Ishikawa (cell line): ENCODE measurements at regions not wholly inside any gene's neighbourhood (a gene's known extent, or its start where the extent isn't known, plus 50 kb on each side); places are given as distances from the start of the nearest gene placed in this dataset.

Experiments used
- CEBPB ChIP-seq: IDR thresholded peaks from 2 replicates; pipeline ENCODE4 v1.6.1; 2012
- EGR1 ChIP-seq: IDR thresholded peaks from 2 replicates; pipeline ENCODE4 v1.6.1; 2012
- EP300 ChIP-seq: IDR thresholded peaks from 2 replicates; pipeline ENCODE4 v1.6.1; 2012; ENCODE audit warnings: borderline replicate concordance
- MAX ChIP-seq: IDR thresholded peaks from 2 replicates; pipeline ENCODE4 v1.6.1; 2012
- NFIC ChIP-seq: IDR thresholded peaks from 2 replicates; pipeline ENCODE4 v1.6.1; 2012
- RAD21 ChIP-seq: IDR thresholded peaks from 2 replicates; pipeline ENCODE4 v1.6.1; 2012; ENCODE audit warnings: low read depth
- TAF1 ChIP-seq: IDR thresholded peaks from 2 replicates; pipeline ENCODE4 v1.6.1; 2012; ENCODE audit warnings: low read depth, mild to moderate bottlenecking
- TEAD4 ChIP-seq: IDR thresholded peaks from 2 replicates; pipeline ENCODE4 v1.6.1; 2012
- YY1 ChIP-seq: IDR thresholded peaks from 2 replicates; pipeline ENCODE4 v1.6.1; 2012; ENCODE audit warnings: low read depth

GRCh38 chr13:59099182-59099974 lies 1064.3 kb downstream of the DIAPH3 start:
- TF ChIP-seq EP300 (no peak), TAF1 (no peak), EGR1 (no peak), CEBPB (no peak), MAX (no peak), YY1 (no peak), RAD21 (no peak), TEAD4 (no peak), NFIC (no peak)
